ENCODE measurements at regions not wholly inside any gene's neighbourhood (a gene's known extent, or its start where the extent isn't known, plus 50 kb on each side); places are given as distances from the start of the nearest gene placed in this dataset.
"Not testable (repeated sequence)": the region's sequence is repeated elsewhere in the genome, so short reads cannot be mapped to it uniquely, and the experiment has no call there.

GRCh38 chr1:120257064-120257777, 80.9 kb upstream of the SEC22B start:
- H3K4me2 ChIP-seq (ENCODE audit: insufficient read depth, low read length); H3K4me1 ChIP-seq (ENCODE audit: insufficient read depth, low read length); ATAC-seq (ENCODE audit: insufficient read depth, low read depth); H3K9me3 ChIP-seq (ENCODE audit: insufficient read depth, low read length, severe bottlenecking); H3K4me3 ChIP-seq (ENCODE audit: low read depth in 1 of 2, low read length in 2 of 2); H3K79me2 ChIP-seq (ENCODE audit: insufficient read depth, low read length); H3K27ac ChIP-seq (ENCODE audit: low read length); H3K27me3 ChIP-seq (ENCODE audit: insufficient read depth, low read length, poor library complexity); DNase-seq; H2AFZ ChIP-seq (ENCODE audit: low read depth, low read length); H3K36me3 ChIP-seq (ENCODE audit: insufficient read depth, low read length); H3K9ac ChIP-seq (ENCODE audit: low read depth, low read length); H4K20me1 ChIP-seq (ENCODE audit: insufficient read depth, low read length): not testable (repeated sequence)

GRCh38 chr1:120250756-120251155, 74.4 kb upstream of the SEC22B start:
- H3K9me3 ChIP-seq (ENCODE audit: insufficient read depth, low read length, severe bottlenecking); DNase-seq; H3K36me3 ChIP-seq (ENCODE audit: insufficient read depth, low read length); H3K9ac ChIP-seq (ENCODE audit: low read depth, low read length); H3K27me3 ChIP-seq (ENCODE audit: insufficient read depth, low read length, poor library complexity); H2AFZ ChIP-seq (ENCODE audit: low read depth, low read length); H3K4me1 ChIP-seq (ENCODE audit: insufficient read depth, low read length); H3K4me3 ChIP-seq (ENCODE audit: low read depth in 1 of 2, low read length in 2 of 2); H3K27ac ChIP-seq (ENCODE audit: low read length); H3K79me2 ChIP-seq (ENCODE audit: insufficient read depth, low read length); ATAC-seq (ENCODE audit: insufficient read depth, low read depth); H3K4me2 ChIP-seq (ENCODE audit: insufficient read depth, low read length); H4K20me1 ChIP-seq (ENCODE audit: insufficient read depth, low read length): not testable (repeated sequence)

- not testable (repeated sequence) for DNase-seq; H3K27ac ChIP-seq (ENCODE audit: low read length); H2AFZ ChIP-seq (ENCODE audit: low read depth, low read length); H3K36me3 ChIP-seq (ENCODE audit: insufficient read depth, low read length); H4K20me1 ChIP-seq (ENCODE audit: insufficient read depth, low read length); H3K9me3 ChIP-seq (ENCODE audit: insufficient read depth, low read length, severe bottlenecking); H3K79me2 ChIP-seq (ENCODE audit: insufficient read depth, low read length); H3K4me3 ChIP-seq (ENCODE audit: low read depth in 1 of 2, low read length in 2 of 2); H3K9ac ChIP-seq (ENCODE audit: low read depth, low read length); H3K27me3 ChIP-seq (ENCODE audit: insufficient read depth, low read length, poor library complexity); ATAC-seq (ENCODE audit: insufficient read depth, low read depth); H3K4me1 ChIP-seq (ENCODE audit: insufficient read depth, low read length); H3K4me2 ChIP-seq (ENCODE audit: insufficient read depth, low read length)
Measured at GRCh38 chr1:120248726-120249427, 72.6 kb upstream of the SEC22B start.

GRCh38 chr1:120248203-120248602, 71.9 kb upstream of the SEC22B start:
- H3K4me2 ChIP-seq (ENCODE audit: insufficient read depth, low read length); H3K27ac ChIP-seq (ENCODE audit: low read length); H3K4me3 ChIP-seq (ENCODE audit: low read depth in 1 of 2, low read length in 2 of 2); H3K9me3 ChIP-seq (ENCODE audit: insufficient read depth, low read length, severe bottlenecking); H3K4me1 ChIP-seq (ENCODE audit: insufficient read depth, low read length); ATAC-seq (ENCODE audit: insufficient read depth, low read depth); H3K27me3 ChIP-seq (ENCODE audit: insufficient read depth, low read length, poor library complexity); DNase-seq; H3K36me3 ChIP-seq (ENCODE audit: insufficient read depth, low read length); H4K20me1 ChIP-seq (ENCODE audit: insufficient read depth, low read length); H3K79me2 ChIP-seq (ENCODE audit: insufficient read depth, low read length); H3K9ac ChIP-seq (ENCODE audit: low read depth, low read length); H2AFZ ChIP-seq (ENCODE audit: low read depth, low read length): not testable (repeated sequence)

GRCh38 chr1:120243867-120244266, 67.5 kb upstream of the SEC22B start:
- ATAC-seq (ENCODE audit: insufficient read depth, low read depth); H3K4me1 ChIP-seq (ENCODE audit: insufficient read depth, low read length); H3K79me2 ChIP-seq (ENCODE audit: insufficient read depth, low read length); H4K20me1 ChIP-seq (ENCODE audit: insufficient read depth, low read length); H3K27me3 ChIP-seq (ENCODE audit: insufficient read depth, low read length, poor library complexity); H3K9ac ChIP-seq (ENCODE audit: low read depth, low read length); H3K4me2 ChIP-seq (ENCODE audit: insufficient read depth, low read length); H3K36me3 ChIP-seq (ENCODE audit: insufficient read depth, low read length); DNase-seq; H3K9me3 ChIP-seq (ENCODE audit: insufficient read depth, low read length, severe bottlenecking); H3K27ac ChIP-seq (ENCODE audit: low read length); H3K4me3 ChIP-seq (ENCODE audit: low read depth in 1 of 2, low read length in 2 of 2); H2AFZ ChIP-seq (ENCODE audit: low read depth, low read length): not testable (repeated sequence)

GRCh38 chr1:120242582-120242981, 66.3 kb upstream of the SEC22B start:
- H3K79me2 ChIP-seq (ENCODE audit: insufficient read depth, low read length); H3K4me1 ChIP-seq (ENCODE audit: insufficient read depth, low read length); H3K9me3 ChIP-seq (ENCODE audit: insufficient read depth, low read length, severe bottlenecking); H3K9ac ChIP-seq (ENCODE audit: low read depth, low read length); H3K4me3 ChIP-seq (ENCODE audit: low read depth in 1 of 2, low read length in 2 of 2); H3K27ac ChIP-seq (ENCODE audit: low read length); DNase-seq; H4K20me1 ChIP-seq (ENCODE audit: insufficient read depth, low read length); H3K4me2 ChIP-seq (ENCODE audit: insufficient read depth, low read length); H2AFZ ChIP-seq (ENCODE audit: low read depth, low read length); ATAC-seq (ENCODE audit: insufficient read depth, low read depth); H3K27me3 ChIP-seq (ENCODE audit: insufficient read depth, low read length, poor library complexity); H3K36me3 ChIP-seq (ENCODE audit: insufficient read depth, low read length): not testable (repeated sequence)

GRCh38 chr1:120241868-120242267, 65.5 kb upstream of the SEC22B start:
- ATAC-seq (ENCODE audit: insufficient read depth, low read depth); DNase-seq; H3K27me3 ChIP-seq (ENCODE audit: insufficient read depth, low read length, poor library complexity); H3K9ac ChIP-seq (ENCODE audit: low read depth, low read length); H4K20me1 ChIP-seq (ENCODE audit: insufficient read depth, low read length); H3K4me3 ChIP-seq (ENCODE audit: low read depth in 1 of 2, low read length in 2 of 2); H2AFZ ChIP-seq (ENCODE audit: low read depth, low read length); H3K4me2 ChIP-seq (ENCODE audit: insufficient read depth, low read length); H3K36me3 ChIP-seq (ENCODE audit: insufficient read depth, low read length); H3K9me3 ChIP-seq (ENCODE audit: insufficient read depth, low read length, severe bottlenecking); H3K79me2 ChIP-seq (ENCODE audit: insufficient read depth, low read length); H3K27ac ChIP-seq (ENCODE audit: low read length); H3K4me1 ChIP-seq (ENCODE audit: insufficient read depth, low read length): not testable (repeated sequence)

GRCh38 chr1:120240181-120240580, 63.9 kb upstream of the SEC22B start:
- not testable (repeated sequence) for H3K9ac ChIP-seq (ENCODE audit: low read depth, low read length); H4K20me1 ChIP-seq (ENCODE audit: insufficient read depth, low read length); H3K4me1 ChIP-seq (ENCODE audit: insufficient read depth, low read length); H2AFZ ChIP-seq (ENCODE audit: low read depth, low read length); H3K27me3 ChIP-seq (ENCODE audit: insufficient read depth, low read length, poor library complexity); DNase-seq; H3K4me2 ChIP-seq (ENCODE audit: insufficient read depth, low read length); H3K36me3 ChIP-seq (ENCODE audit: insufficient read depth, low read length); H3K79me2 ChIP-seq (ENCODE audit: insufficient read depth, low read length); H3K27ac ChIP-seq (ENCODE audit: low read length); ATAC-seq (ENCODE audit: insufficient read depth, low read depth); H3K9me3 ChIP-seq (ENCODE audit: insufficient read depth, low read length, severe bottlenecking); H3K4me3 ChIP-seq (ENCODE audit: low read depth in 1 of 2, low read length in 2 of 2)
